GM18867 (cell line): ENCODE measurements at regions not wholly inside any gene's neighbourhood (a gene's known extent, or its start where the extent isn't known, plus 50 kb on each side); places are given as distances from the start of the nearest gene placed in this dataset.

Source experiments
- ATAC-seq: cut with Tn5 transposase; IDR thresholded peaks from one replicate; pipeline ENCODE4 v1.9.1; 2021; ENCODE audit warnings: mild to moderate bottlenecking, moderate library complexity; ENCODE audit not compliant: unreplicated experiment

GRCh38 chr2:126436411-126436810 is 219.5 kb upstream of the GYPC start:
- ATAC-seq: no peak

GRCh38 chr2:126437016-126437415 is 218.9 kb upstream of the GYPC start:
- ATAC-seq: no peak

GRCh38 chr2:126444512-126444911 is 211.4 kb upstream of the GYPC start:
- no peak for ATAC-seq

- no peak for ATAC-seq
Measured at GRCh38 chr2:126446106-126446695, 209.8 kb upstream of the GYPC start.

GRCh38 chr2:126448611-126449010 is 207.3 kb upstream of the GYPC start:
- peak; percentile 33 for ATAC-seq

- ATAC-seq: peak; percentile 96
Measured at GRCh38 chr2:126449677-126450076, 206.3 kb upstream of the GYPC start.

GRCh38 chr2:126463892-126464674 is 191.9 kb upstream of the GYPC start:
- ATAC-seq: no peak

GRCh38 chr2:126467367-126468054 is 188.4 kb upstream of the GYPC start:
- ATAC-seq: peak; percentile 97

GRCh38 chr2:126475031-126475430 is 180.9 kb upstream of the GYPC start:
- no peak for ATAC-seq

GRCh38 chr2:126476691-126477090 is 179.3 kb upstream of the GYPC start:
- no peak for ATAC-seq

GRCh38 chr2:126480033-126480432 is 175.9 kb upstream of the GYPC start:
- no peak for ATAC-seq

- ATAC-seq: peak; percentile 91
Measured at GRCh38 chr2:126482582-126483464, 173.1 kb upstream of the GYPC start.

GRCh38 chr2:126494593-126494992 is 161.4 kb upstream of the GYPC start:
- ATAC-seq: peak; percentile 30

- ATAC-seq: no peak
Measured at GRCh38 chr2:126495189-126495588, 160.8 kb upstream of the GYPC start.

- ATAC-seq: peak; percentile 95
Measured at GRCh38 chr2:126496493-126496892, 159.5 kb upstream of the GYPC start.

- ATAC-seq: no peak
Measured at GRCh38 chr2:126503476-126503875, 152.5 kb upstream of the GYPC start.

- ATAC-seq: no peak
Measured at GRCh38 chr2:126504949-126505348, 151.0 kb upstream of the GYPC start.

GRCh38 chr2:126506786-126507185 is 149.2 kb upstream of the GYPC start:
- peak; percentile 24 for ATAC-seq

GRCh38 chr2:126507425-126507911 is 148.5 kb upstream of the GYPC start:
- peak; percentile 48 for ATAC-seq

- ATAC-seq: no peak
Measured at GRCh38 chr2:126510356-126510755, 145.6 kb upstream of the GYPC start.

- ATAC-seq: no peak
Measured at GRCh38 chr2:126510960-126511359, 145.0 kb upstream of the GYPC start.
